ENCODE measurements at regions not wholly inside any gene's neighbourhood (a gene's known extent, or its start where the extent isn't known, plus 50 kb on each side); places are given as distances from the start of the nearest gene placed in this dataset.
"Not testable (repeated sequence)": the region's sequence is repeated elsewhere in the genome, so short reads cannot be mapped to it uniquely, and the experiment has no call there.

DNA sequence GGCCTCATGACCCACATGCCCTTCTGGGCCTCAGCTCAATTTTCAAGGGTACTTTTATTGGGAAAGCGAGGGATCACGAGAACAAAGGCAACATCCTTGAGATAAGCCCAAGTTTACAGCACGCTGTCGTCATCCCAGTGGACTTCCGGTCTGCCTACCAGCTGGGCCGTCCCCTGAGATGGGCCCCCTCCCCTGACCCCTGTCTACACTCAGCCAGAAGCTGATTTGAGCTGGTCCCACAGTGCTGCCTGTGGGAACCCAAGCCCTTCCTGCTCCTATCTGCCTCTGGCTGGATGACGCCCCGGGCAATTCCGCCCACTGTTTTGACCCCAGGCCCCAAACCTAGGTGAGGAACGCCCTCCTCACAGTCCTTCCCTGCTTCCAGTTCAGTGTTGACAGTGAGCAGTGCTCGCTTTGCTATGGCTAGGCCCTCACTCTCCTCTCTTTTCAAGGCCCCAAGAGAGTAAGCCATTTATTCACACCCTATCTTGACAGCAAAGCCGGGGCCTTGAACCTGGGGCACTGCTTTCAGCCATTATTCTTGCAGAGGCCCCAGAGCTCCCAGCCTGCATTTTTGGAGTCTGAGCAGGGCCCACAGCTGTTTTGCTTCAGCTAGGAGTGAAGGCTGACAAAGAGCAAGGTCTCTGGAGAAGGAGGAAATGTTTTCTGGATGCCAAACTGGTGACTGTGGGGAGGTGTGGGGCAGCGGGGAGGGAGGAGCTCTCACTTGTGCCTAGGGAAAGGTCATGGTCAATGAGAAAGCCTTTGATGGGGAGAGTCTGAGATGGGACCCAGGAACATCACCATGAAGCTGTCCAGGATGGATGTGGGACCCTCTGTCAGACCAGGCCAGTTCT, 164.6 kb upstream of the BCOR start:
- POLR2A ChIA-PET, result no interaction called here
- CTCF ChIA-PET, result no interaction called here

DNA sequence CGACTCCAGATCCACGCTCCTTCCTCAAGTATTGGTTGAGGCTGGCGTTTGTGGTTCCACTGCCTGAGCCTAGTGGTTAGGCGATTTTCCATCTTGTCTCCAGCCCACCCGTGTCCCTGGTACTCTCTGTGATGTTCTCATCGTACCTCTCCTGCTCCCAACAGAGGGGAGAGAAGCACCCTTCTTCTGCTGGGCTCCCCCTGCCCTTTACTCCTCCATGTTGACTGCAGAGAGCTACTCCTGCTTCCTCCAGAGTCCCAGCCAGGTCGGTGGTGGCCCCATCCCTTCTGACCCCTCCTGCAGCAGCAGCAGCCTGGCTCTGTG, 164.0 kb upstream of the BCOR start:
- ChIA-PET POLR2A (no interaction called here), CTCF (no interaction called here)

DNA sequence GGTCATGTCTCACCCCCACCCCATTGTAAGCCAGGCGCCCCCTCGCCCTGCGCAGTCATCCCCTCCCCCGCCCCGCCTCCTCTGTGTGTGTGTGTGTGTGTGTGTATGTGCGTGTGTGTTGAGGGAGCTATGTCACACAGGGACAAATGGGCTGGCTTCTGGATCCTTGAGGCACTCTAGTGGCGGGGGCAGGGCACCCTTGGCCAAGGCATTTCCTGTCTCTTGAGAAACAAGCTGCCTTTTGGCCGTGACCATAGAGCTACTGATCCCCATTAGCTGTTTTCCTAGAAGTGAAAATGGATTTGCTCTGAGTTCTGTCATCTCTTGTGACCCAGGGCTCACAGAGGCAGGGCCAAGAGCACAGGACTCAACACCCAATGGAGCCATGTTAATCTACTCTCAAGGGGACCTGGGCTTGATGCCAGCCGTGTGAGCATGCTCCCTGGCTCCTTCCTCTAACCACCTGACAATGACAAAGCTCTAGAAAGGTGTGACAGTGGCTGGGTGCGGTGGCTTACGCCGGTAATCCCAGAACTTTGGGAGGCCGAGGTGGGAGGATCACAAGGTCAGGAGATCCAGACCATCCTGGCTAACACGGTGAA, 162.5 kb upstream of the BCOR start:
- CTCF ChIA-PET, result interaction anchor here (0.6 kb wide), 1 partner anchor 80 kb away, joined by 5 read pairs; no protein-coding TSS in a partner anchor
- POLR2A ChIA-PET, result no interaction called here

DNA sequence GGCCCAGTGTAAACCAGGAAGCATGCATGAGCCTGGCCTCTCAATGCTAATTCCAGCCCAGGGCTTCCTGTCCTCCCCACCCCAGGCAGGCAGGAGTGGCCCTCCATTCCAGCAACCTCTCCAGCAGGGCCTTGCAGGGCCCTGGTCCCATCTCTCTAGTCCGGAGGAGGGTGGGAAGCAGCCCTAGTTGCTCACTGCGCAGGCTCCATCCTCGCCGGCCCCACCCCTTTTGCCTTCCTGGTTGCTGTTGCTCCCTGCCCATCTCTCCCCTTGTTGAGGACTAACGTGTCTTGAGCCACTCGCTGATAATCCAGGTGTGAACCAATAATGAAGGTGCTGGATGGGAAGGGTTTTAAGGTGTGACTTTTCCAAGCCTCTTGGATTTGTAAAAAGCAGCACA, 161.2 kb upstream of the BCOR start:
- ChIA-PET CTCF (interaction anchor here (0.6 kb wide), 1 partner anchor 24 kb away, joined by 3 read pairs; no protein-coding TSS in a partner anchor), POLR2A (no interaction called here)

DNA sequence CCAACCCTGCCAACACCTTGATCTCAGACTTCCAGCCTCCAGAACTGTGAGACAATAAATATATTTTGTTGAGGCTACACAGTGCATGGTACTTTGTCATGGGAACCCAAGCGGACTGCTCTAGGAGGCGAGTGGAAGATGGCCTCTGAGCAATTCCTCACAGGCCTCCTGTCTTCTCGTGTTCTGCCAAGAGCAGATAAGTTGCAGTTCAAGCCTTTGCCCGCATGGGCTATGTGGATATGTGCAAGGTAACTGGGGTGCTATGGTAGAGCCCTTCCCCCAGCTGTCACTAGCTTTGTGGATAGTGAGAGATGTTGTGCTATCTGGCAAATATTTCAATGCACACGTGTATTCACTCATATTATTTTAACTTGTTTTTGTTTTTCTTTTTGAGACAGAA, 156.0 kb upstream of the BCOR start:
- POLR2A ChIA-PET, result no interaction called here
- CTCF ChIA-PET, result no interaction called here

DNA sequence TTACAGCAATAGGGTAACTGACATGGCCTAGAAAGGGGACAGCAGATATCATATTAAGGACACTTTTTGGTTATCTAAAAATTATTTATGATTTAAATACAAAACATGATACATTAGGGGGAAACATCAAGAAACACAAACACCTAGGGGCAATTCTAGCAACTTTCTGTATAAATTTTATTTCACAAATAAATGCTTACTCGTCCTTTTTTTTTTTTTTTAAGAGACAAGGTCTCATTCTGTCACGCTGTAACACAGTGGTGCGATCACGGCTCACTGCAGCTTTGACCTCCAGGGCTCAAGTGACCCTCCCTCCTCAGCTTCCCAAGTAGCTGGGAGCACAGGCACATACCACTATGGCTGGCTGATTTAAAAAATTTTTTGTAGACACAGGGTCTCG, 151.8 kb upstream of the BCOR start:
- ChIA-PET CTCF (no interaction called here), POLR2A (no interaction called here)

DNA sequence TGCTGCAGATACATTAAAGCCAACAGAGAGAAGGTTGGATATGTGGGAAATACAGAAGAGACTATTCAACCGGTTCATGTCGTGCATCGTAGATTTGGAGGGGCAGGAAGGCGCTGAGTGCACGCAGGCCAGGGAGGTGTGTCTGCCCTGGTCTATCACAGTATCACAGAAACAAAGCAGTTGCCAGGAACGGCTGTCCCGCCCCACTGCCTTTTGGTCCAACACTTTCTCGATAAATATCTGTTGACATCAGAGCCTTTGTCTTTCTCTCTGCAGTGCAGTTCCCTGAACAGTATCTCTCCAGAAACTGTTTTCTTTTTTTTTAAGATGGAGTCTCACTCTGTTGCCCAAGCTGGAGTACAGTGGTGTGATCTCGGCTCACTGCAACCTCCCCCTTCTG, 151.1 kb upstream of the BCOR start:
- CTCF ChIA-PET, result no interaction called here
- POLR2A ChIA-PET, result no interaction called here

DNA sequence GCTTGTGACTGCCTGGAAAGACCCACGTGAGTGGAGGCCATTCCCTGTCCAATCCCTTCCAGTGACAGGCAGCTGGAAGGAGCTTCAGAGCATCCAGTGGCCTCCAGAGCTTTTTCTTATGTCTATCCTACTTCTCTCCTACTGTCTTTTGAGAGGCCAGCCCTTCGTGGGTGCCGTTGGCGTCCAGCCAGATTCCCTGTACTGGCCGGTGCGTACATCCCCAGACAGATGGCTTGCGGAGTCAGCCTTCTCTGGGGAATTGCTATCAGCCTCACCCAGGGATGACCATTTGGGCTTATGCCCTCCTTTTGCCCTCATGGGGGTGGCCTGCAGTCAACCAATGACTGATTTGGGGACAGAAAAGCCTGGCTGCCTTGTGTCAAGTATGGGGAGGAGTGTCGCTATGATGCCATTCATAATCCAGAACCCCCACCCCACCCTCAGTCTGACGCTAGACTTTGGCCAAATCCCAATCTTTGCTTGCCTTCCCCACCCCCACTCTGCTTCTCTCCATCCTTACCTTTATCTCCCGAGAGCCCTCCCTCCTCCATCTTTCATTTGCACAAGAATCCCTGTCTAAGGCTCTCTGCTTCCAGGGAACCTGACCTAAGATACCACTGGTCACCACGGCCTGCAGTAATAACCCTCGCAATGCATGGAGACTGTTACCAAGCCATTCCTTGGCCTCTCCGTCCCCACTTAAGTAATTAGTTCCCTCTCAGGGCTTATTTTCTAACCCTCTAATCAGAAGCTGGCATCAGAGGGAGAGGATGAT, 150.3 kb upstream of the BCOR start:
- POLR2A ChIA-PET, result no interaction called here
- CTCF ChIA-PET, result interaction anchor here (0.5 kb wide), 1 partner anchor 23 kb away, joined by 4 read pairs; no protein-coding TSS in a partner anchor

DNA sequence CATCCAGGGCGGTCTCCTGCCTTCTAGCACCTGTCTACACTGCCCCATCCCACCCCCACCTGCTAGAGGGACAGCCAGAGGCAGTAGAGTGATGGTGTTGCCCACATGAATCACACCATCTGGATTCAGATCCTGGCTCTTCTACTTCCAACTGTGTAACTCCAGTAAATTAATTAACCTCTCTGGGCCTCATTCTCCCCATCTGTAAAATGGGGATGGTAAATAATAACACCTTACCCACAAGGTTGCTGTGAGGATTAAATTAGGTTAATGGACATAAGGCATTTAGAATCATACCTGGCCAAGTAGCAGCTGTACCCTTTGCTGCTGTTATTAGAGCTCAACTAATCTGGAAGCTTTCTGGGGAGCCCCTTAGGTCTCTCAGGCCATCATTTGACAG, 149.6 kb upstream of the BCOR start:
- ChIA-PET POLR2A (no interaction called here), CTCF (interaction anchor here (0.5 kb wide), 1 partner anchor 22 kb away, joined by 4 read pairs; no protein-coding TSS in a partner anchor)

DNA sequence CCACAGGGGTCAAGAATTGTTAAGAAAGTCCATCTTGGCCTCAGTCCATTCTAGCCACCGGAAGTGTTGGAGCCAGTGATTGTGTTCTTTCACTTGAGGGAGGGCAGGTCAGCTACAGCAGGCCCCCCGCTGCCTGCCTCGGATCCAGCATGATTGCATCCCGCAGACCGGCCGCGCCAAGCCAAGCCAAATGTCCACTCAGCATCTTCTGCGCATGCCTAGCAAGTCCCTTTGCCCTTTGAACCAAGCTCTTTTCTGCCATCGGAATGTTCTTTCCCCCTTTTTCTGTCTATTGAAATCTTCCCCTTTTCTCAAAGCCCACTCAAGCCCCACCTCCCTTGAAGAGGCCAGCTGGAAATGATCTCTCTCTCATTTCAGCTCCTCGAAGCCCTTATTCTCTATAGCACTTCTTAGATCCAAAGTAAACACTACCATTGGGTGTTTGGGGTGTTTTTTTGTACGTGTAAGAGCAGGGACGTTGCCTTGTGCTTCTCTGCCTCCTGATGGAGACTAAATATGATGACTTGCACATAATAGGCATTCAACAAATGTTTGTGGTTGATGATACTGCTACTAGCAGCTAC, 147.8 kb upstream of the BCOR start:
- ChIA-PET POLR2A (no interaction called here), CTCF (no interaction called here)

DNA sequence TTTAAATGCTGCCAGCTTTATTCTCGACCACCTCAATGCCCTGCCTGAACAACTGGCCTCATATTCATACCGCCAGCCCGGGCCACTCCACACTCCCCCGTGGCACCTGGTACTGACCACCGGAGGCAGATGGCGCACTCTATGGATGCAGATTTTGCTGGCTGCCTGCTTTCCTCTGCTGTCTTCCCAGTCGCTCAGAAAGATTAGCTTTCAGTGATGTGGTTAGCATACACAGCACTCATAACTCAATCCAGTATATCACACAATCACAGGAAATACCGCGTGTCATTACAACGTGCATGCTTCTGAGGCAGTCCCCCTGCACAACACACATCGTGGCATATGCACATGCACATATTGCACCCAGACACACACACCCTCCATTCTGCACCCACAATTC, 147.2 kb upstream of the BCOR start:
- ChIA-PET POLR2A (interaction anchor here (0.8 kb wide), 1 partner anchor 33 kb away, joined by 3 read pairs; no protein-coding TSS in a partner anchor), CTCF (no interaction called here)

DNA sequence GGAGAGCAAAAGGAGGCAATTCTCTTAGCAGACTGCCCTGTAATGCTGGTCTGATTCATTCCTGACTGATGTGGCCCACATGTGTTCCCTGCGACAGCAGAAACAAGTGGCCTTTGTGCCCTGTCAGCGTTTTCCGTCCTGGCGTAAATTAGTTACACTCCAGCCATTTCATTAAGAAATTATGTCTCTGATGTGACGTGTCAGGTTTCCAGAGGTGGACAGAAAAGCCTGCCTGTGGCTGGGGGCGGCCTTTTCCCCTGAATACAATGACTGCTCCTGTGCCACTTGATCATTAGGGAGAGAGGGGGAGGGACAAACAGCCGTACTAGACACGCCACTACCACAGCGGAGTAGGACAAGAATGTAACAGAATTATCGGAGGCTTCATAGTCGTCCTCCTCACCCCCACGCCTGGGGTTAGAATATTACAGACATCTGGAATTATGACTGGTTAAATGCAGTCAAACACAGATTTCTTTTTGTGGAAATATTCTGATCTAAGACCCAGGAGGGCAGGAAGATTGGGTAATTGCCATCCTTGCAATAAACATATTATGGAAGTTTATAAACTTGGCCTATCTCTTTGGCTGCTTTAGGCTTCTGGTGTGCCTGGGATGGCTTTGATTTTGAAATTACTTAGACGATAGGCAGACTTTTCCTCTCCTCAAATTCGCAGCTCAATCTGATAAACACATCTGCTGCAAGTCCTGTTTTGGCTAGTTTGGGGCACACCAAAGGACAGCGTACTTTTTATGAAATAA, 146.2 kb upstream of the BCOR start:
- CTCF ChIA-PET, result no interaction called here
- POLR2A ChIA-PET, result interaction anchor here (0.8 kb wide), 1 partner anchor 34 kb away, joined by 3 read pairs; no protein-coding TSS in a partner anchor

DNA sequence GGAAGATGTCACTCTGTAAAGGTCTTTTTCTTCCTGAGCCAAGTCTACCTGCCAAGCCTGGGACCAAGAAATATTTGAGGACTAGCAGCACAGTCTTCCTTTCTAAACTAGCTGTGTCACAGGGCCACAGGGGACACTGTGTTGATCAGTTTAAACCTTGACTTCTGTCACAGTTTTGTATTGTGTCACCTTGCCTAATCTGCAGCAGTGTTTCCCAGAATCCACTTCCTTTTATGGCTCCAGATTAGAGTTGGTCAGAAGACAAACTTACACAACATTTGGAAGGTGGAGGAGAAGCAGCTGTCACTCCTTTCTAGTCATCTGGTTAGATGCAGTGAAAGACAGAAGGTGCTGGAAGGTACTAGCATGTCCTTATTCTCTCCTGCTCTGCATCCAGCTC, 143.1 kb upstream of the BCOR start:
- ChIA-PET POLR2A (no interaction called here), CTCF (no interaction called here)

DNA sequence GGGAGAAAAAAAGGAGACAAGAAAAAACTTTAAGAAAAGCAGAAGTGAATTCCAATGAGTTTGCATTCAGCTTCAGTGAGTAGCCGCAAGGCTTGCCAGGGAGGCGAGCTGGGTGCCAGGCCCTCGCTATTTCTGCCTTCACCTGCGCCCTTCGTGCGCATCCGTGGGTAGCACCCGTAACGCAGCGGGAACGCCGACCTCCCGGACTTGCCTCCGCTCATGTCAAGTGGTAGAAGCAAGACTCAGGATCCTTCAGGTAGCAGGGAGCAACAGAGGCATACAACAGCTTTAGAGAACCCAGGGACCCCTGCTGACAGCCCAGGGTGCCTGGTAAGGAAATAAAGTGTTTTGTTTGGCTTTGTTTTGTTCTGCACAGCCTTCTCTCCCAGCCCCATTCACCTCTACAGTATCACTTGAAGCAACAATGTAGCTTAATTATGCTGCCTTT, 140.0 kb upstream of the BCOR start:
- ChIA-PET POLR2A (no interaction called here), CTCF (no interaction called here)

DNA sequence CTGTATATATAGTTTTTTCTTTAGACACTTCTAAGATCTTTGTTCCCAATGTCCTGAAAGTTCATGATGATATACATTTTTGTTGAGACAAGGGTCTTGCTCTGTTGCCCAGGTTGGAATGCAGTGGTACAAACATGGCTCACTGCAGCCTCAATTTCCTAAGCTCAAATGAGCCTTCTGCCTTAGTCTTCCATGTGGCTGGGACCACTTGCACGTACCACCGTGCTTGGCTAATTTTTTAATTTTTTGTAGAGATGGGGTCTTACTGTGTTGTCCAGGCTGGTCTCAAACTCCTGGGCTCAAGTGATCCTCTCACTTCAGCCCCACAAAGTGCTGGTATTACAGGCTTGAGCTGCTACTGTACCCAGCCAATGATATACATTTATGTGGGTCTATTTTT, 132.9 kb upstream of the BCOR start:
- ChIA-PET CTCF (no interaction called here), POLR2A (no interaction called here)

DNA sequence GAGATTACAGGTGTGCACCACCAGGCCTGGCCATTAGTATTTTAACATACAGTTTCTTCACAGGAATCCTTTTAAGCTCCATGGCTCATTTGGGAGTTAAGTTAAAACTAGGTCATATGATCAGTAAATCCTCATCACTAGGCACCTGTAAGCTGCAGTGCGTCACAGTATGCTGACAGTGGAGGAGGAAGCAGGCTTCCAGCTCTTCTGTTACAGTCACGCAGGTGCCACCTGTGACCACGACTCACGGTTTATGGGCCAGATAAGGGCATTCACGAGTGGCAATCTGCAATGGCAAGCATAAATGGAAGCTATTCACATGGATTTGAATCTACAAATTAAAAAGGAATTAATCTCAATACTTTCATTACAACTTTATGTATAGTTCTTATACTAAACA, 129.4 kb upstream of the BCOR start:
- CTCF ChIA-PET, result no interaction called here
- POLR2A ChIA-PET, result no interaction called here

DNA sequence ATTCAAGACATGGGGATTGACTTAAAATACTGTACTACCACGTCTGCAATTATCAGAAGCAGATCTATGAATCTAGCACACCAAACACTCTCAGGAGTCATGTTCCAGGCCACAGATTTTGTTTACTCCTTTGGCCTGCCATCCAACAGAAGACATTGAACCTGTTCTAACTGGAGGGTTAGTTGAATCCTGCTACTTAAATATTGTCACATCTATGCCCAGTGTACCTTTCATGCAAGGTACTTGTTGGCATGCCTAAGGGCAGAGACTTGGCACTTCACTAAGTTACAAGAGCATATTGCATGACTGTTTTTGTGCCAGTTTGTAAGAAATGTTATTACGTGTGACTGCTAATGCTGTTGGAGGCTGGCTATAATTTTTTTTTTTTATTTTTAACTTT, 126.9 kb upstream of the BCOR start:
- ChIA-PET CTCF (interaction anchor here (0.7 kb wide), 1 partner anchor 1519 kb away, joined by 3 read pairs; no protein-coding TSS in a partner anchor), POLR2A (no interaction called here)

DNA sequence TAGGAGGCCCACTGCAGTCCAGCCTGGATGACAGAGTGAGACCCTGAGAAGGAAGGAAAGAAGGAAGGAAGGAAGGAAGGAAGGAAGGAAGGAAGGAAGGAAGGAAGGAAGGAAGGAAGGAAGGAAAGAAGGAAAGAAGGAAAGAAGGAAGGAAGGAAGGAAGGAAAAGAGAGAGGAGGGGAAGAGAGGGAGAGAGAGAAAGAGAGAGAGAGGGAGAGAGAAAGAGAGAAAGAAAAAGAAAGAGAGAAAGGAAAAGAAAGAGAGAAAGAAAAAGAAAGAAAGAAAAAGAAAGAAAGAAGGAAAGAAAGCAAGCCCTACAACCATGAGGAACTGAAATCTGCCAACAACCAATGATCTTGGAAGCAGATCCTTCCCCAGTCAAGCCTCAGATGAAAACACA, 124.9 kb upstream of the BCOR start:
- CTCF ChIA-PET, POLR2A ChIA-PET: not testable (repeated sequence)

DNA sequence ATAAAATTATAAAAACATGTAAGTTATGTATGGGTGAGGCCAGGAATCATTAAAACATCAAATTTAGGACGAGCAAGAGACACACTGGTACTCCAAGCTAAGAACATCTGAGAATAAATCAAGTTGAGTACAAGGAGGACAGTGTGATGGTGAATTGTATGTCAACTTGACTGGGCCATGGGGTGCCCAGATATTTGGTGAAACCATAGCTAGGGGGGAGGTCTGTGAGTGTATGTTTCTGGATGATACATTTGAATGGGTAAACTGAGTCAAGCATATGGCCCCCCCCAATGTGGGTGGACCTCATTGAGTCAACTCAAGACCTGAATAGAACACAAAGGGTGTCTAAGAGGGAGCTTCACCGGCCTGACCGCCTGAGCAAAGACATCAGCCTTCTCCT, 115.3 kb upstream of the BCOR start:
- CTCF ChIA-PET, result no interaction called here
- POLR2A ChIA-PET, result no interaction called here
